Dendritic cell treated with granulocyte-macrophage colony-stimulating factor and Interleukin-4, amounts not matched to agents 40 ng/mL and 50 ng/mL, for 4 days (primary cell): ENCODE measurements at regions not wholly inside any gene's neighbourhood (a gene's known extent, or its start where the extent isn't known, plus 50 kb on each side); places are given as distances from the start of the nearest gene placed in this dataset.

Experiments
- H3K27ac Mint-ChIP-seq: one replicate; pipeline ENCODE4 v1.8.0; 2022; ENCODE audit warnings: mild to moderate bottlenecking, mixed read lengths
- H3K27me3 Mint-ChIP-seq: one replicate; pipeline ENCODE4 v1.8.0; 2022; ENCODE audit warnings: mild to moderate bottlenecking, mixed read lengths
- H3K36me3 Mint-ChIP-seq: one replicate; pipeline ENCODE4 v1.8.0; 2022; ENCODE audit warnings: low read depth, mixed read lengths
- H3K4me1 Mint-ChIP-seq: one replicate; pipeline ENCODE4 v1.8.0; 2022; ENCODE audit warnings: low read depth, mixed read lengths
- H3K4me3 Mint-ChIP-seq: one replicate; pipeline ENCODE4 v1.8.0; 2022; ENCODE audit warnings: mild to moderate bottlenecking, moderate library complexity, mixed read lengths
- H3K9me3 Mint-ChIP-seq: one replicate; pipeline ENCODE4 v1.8.0; 2022; ENCODE audit warnings: mixed read lengths
- intact Hi-C: fragments of 100-400 bp; cut with micrococcal nuclease; formaldehyde crosslinking; loops from one replicate; pipeline ENCODE4 v1.15.0; 2022

- H3K36me3 Mint-ChIP-seq: no peaks in the 10 kb centered on the region
- no peaks in the 10 kb centered on the region for H3K9me3 Mint-ChIP-seq
- H3K27ac Mint-ChIP-seq: no peak overlapping the region
- H3K27me3 Mint-ChIP-seq: no peaks in the 10 kb centered on the region
- intact Hi-C loops: no loop called here
- no peaks in the 10 kb centered on the region for H3K4me1 Mint-ChIP-seq
- no peak overlapping the region for H3K4me3 Mint-ChIP-seq
These were observed 366.9 kb upstream of the ZEB2 start for GRCh38 chr2:144886862-144887261.

GRCh38 chr2:144877893-144878292 lies 358.0 kb upstream of the ZEB2 start:
- intact Hi-C loops: no loop called here
- no peaks in the 10 kb centered on the region for H3K9me3 Mint-ChIP-seq
- no peaks in the 10 kb centered on the region for H3K27me3 Mint-ChIP-seq
- H3K36me3 Mint-ChIP-seq: no peaks in the 10 kb centered on the region
- H3K27ac Mint-ChIP-seq: no peak overlapping the region
- H3K4me1 Mint-ChIP-seq: no peaks in the 10 kb centered on the region
- H3K4me3 Mint-ChIP-seq: no peak overlapping the region

GRCh38 chr2:144876013-144876412 lies 356.1 kb upstream of the ZEB2 start:
- no peak overlapping the region for H3K27ac Mint-ChIP-seq
- no peaks in the 10 kb centered on the region for H3K27me3 Mint-ChIP-seq
- H3K4me3 Mint-ChIP-seq: no peak overlapping the region
- no peaks in the 10 kb centered on the region for H3K9me3 Mint-ChIP-seq
- intact Hi-C loops: no loop called here
- H3K4me1 Mint-ChIP-seq: no peaks in the 10 kb centered on the region
- no peaks in the 10 kb centered on the region for H3K36me3 Mint-ChIP-seq

GRCh38 chr2:144875290-144875969 lies 355.5 kb upstream of the ZEB2 start:
- no peak overlapping the region for H3K27ac Mint-ChIP-seq
- no peaks in the 10 kb centered on the region for H3K36me3 Mint-ChIP-seq
- intact Hi-C loops: no loop called here
- H3K27me3 Mint-ChIP-seq: no peaks in the 10 kb centered on the region
- H3K9me3 Mint-ChIP-seq: no peaks in the 10 kb centered on the region
- H3K4me1 Mint-ChIP-seq: no peaks in the 10 kb centered on the region
- no peak overlapping the region for H3K4me3 Mint-ChIP-seq

GRCh38 chr2:144865670-144866069 lies 345.8 kb upstream of the ZEB2 start:
- H3K4me3 Mint-ChIP-seq: no peak overlapping the region
- no peaks in the 10 kb centered on the region for H3K27me3 Mint-ChIP-seq
- no peaks in the 10 kb centered on the region for H3K36me3 Mint-ChIP-seq
- H3K9me3 Mint-ChIP-seq: peaks cover 6% of the 10 kb centered on the region
- no peaks in the 10 kb centered on the region for H3K4me1 Mint-ChIP-seq
- H3K27ac Mint-ChIP-seq: no peak overlapping the region
- intact Hi-C loops: no loop called here

- Mint-ChIP-seq H3K4me3 (no peak overlapping the region), H3K9me3 (peaks cover 9% of the 10 kb centered on the region), H3K36me3 (no peaks in the 10 kb centered on the region), H3K4me1 (no peaks in the 10 kb centered on the region), H3K27me3 (no peaks in the 10 kb centered on the region), H3K27ac (no peak overlapping the region)
- intact Hi-C loops: no loop called here
These were observed 339.8 kb upstream of the ZEB2 start for GRCh38 chr2:144859716-144860115.

- Mint-ChIP-seq H3K9me3 (peaks cover 20% of the 10 kb centered on the region), H3K36me3 (no peaks in the 10 kb centered on the region), H3K4me3 (no peak overlapping the region), H3K27ac (no peak overlapping the region), H3K27me3 (no peaks in the 10 kb centered on the region), H3K4me1 (no peaks in the 10 kb centered on the region)
- intact Hi-C loops: no loop called here
These were observed 338.3 kb upstream of the ZEB2 start for GRCh38 chr2:144858211-144858610.

- no peaks in the 10 kb centered on the region for H3K36me3 Mint-ChIP-seq
- peaks cover 16% of the 10 kb centered on the region for H3K9me3 Mint-ChIP-seq
- intact Hi-C loops: no loop called here
- H3K4me3 Mint-ChIP-seq: no peak overlapping the region
- no peaks in the 10 kb centered on the region for H3K27me3 Mint-ChIP-seq
- peaks cover 8% of the 10 kb centered on the region for H3K4me1 Mint-ChIP-seq
- H3K27ac Mint-ChIP-seq: no peak overlapping the region
These were observed 334.7 kb upstream of the ZEB2 start for GRCh38 chr2:144854596-144854995.

- Mint-ChIP-seq H3K27me3 (no peaks in the 10 kb centered on the region), H3K27ac (no peak overlapping the region), H3K36me3 (no peaks in the 10 kb centered on the region), H3K9me3 (peaks cover 25% of the 10 kb centered on the region), H3K4me1 (peaks cover 13% of the 10 kb centered on the region), H3K4me3 (no peak overlapping the region)
- intact Hi-C loops: no loop called here
These were observed 329.7 kb upstream of the ZEB2 start for GRCh38 chr2:144849612-144850011.

- intact Hi-C loops: no loop called here
- Mint-ChIP-seq H3K36me3 (no peaks in the 10 kb centered on the region), H3K9me3 (peaks cover 15% of the 10 kb centered on the region), H3K4me3 (no peak overlapping the region), H3K4me1 (peaks cover 13% of the 10 kb centered on the region), H3K27ac (no peak overlapping the region), H3K27me3 (no peaks in the 10 kb centered on the region)
These were observed 328.5 kb upstream of the ZEB2 start for GRCh38 chr2:144848423-144848822.

GRCh38 chr2:144847347-144848080 lies 327.6 kb upstream of the ZEB2 start:
- Mint-ChIP-seq H3K27me3 (no peaks in the 10 kb centered on the region), H3K27ac (peak overlapping the region; percentile 25), H3K4me3 (no peak overlapping the region), H3K36me3 (no peaks in the 10 kb centered on the region), H3K4me1 (peaks cover 13% of the 10 kb centered on the region), H3K9me3 (peaks cover 15% of the 10 kb centered on the region)
- intact Hi-C loops: no loop called here

- intact Hi-C loops: no loop called here
- Mint-ChIP-seq H3K27me3 (no peaks in the 10 kb centered on the region), H3K4me1 (peaks cover 23% of the 10 kb centered on the region), H3K4me3 (no peak overlapping the region), H3K36me3 (no peaks in the 10 kb centered on the region), H3K27ac (no peak overlapping the region), H3K9me3 (peaks cover 9% of the 10 kb centered on the region)
These were observed 316.9 kb upstream of the ZEB2 start for GRCh38 chr2:144836635-144837350.

GRCh38 chr2:144835634-144836350 lies 315.9 kb upstream of the ZEB2 start:
- Mint-ChIP-seq H3K36me3 (no peaks in the 10 kb centered on the region), H3K4me3 (no peak overlapping the region), H3K27me3 (no peaks in the 10 kb centered on the region), H3K27ac (no peak overlapping the region), H3K4me1 (peaks cover 33% of the 10 kb centered on the region), H3K9me3 (no peaks in the 10 kb centered on the region)
- intact Hi-C loops: no loop called here
